ENCODE measurements at regions not wholly inside any gene's neighbourhood (a gene's known extent, or its start where the extent isn't known, plus 50 kb on each side); places are given as distances from the start of the nearest gene placed in this dataset.

GRCh38 chr17:79370126-79370525 is 240.7 kb downstream of the RBFOX3 start:
- H3K9me3 ChIP-seq (ENCODE audit: low read length): no peaks in the 10 kb centered on the region
- no peaks in the 10 kb centered on the region for H3K27me3 ChIP-seq (ENCODE audit: low read length)
- H3K79me2 ChIP-seq (ENCODE audit: low read length): no peaks in the 10 kb centered on the region

GRCh38 chr17:79369532-79369931 is 241.3 kb downstream of the RBFOX3 start:
- no peaks in the 10 kb centered on the region for H3K9me2 ChIP-seq (replicated peaks; ENCODE audit: insufficient read depth, low read length)
- H3K4me3 ChIP-seq (ENCODE audit: low read length): no peak overlapping the region
- no peak for DNase-seq
- H3K9ac ChIP-seq (ENCODE audit: low read length): no peak overlapping the region
- H3K79me2 ChIP-seq (ENCODE audit: low read length): no peaks in the 10 kb centered on the region
- no peaks in the 10 kb centered on the region for H4K20me1 ChIP-seq (ENCODE audit: insufficient read depth, low read depth, low read length)
- H3K27me3 ChIP-seq (ENCODE audit: low read length): no peaks in the 10 kb centered on the region
- no peaks in the 10 kb centered on the region for H3K36me3 ChIP-seq (ENCODE audit: insufficient read depth, low read length)
- H2AFZ ChIP-seq (ENCODE audit: low read length): no peak overlapping the region
- no peaks in the 10 kb centered on the region for H3K9me3 ChIP-seq (ENCODE audit: low read length)
- no peaks in the 10 kb centered on the region for H3K4me1 ChIP-seq (ENCODE audit: low read length)
- no peak overlapping the region for H3K4me2 ChIP-seq (ENCODE audit: low read depth, low read length, poor library complexity, severe bottlenecking)
- H3K27ac ChIP-seq (ENCODE audit: low read length): no peak overlapping the region

More at GRCh38 chr17:79370126-79370525, 240.7 kb downstream of the RBFOX3 start:
- Histone ChIP-seq H3K36me3 (ENCODE audit: insufficient read depth, low read length) (no peaks in the 10 kb centered on the region), H3K27ac (ENCODE audit: low read length) (no peak overlapping the region), H3K4me1 (ENCODE audit: low read length) (no peaks in the 10 kb centered on the region), H3K4me3 (ENCODE audit: low read length) (no peak overlapping the region), H2AFZ (ENCODE audit: low read length) (no peak overlapping the region), H3K9me2 (replicated peaks; ENCODE audit: insufficient read depth, low read length) (no peaks in the 10 kb centered on the region), H4K20me1 (ENCODE audit: insufficient read depth, low read depth, low read length) (no peaks in the 10 kb centered on the region), H3K4me2 (ENCODE audit: low read depth, low read length, poor library complexity, severe bottlenecking) (no peak overlapping the region), H3K9ac (ENCODE audit: low read length) (no peak overlapping the region)
- DNase-seq: no peak

- Histone ChIP-seq H3K4me3 (ENCODE audit: low read length) (no peak overlapping the region), H4K20me1 (ENCODE audit: insufficient read depth, low read depth, low read length) (no peaks in the 10 kb centered on the region), H3K9me2 (replicated peaks; ENCODE audit: insufficient read depth, low read length) (no peaks in the 10 kb centered on the region), H3K9me3 (ENCODE audit: low read length) (no peaks in the 10 kb centered on the region), H3K4me2 (ENCODE audit: low read depth, low read length, poor library complexity, severe bottlenecking) (no peak overlapping the region), H2AFZ (ENCODE audit: low read length) (no peak overlapping the region), H3K36me3 (ENCODE audit: insufficient read depth, low read length) (no peaks in the 10 kb centered on the region), H3K9ac (ENCODE audit: low read length) (no peak overlapping the region), H3K27me3 (ENCODE audit: low read length) (no peaks in the 10 kb centered on the region), H3K27ac (ENCODE audit: low read length) (no peak overlapping the region), H3K79me2 (ENCODE audit: low read length) (no peaks in the 10 kb centered on the region), H3K4me1 (ENCODE audit: low read length) (no peaks in the 10 kb centered on the region)
- DNase-seq: no peak
Measured at GRCh38 chr17:79369001-79369400, 241.8 kb downstream of the RBFOX3 start.

- DNase-seq: no peak
- Histone ChIP-seq H3K9ac (ENCODE audit: low read length) (no peak overlapping the region), H3K9me2 (replicated peaks; ENCODE audit: insufficient read depth, low read length) (no peaks in the 10 kb centered on the region), H3K27me3 (ENCODE audit: low read length) (no peaks in the 10 kb centered on the region), H3K4me1 (ENCODE audit: low read length) (no peaks in the 10 kb centered on the region), H3K9me3 (ENCODE audit: low read length) (no peaks in the 10 kb centered on the region), H2AFZ (ENCODE audit: low read length) (no peak overlapping the region), H3K4me3 (ENCODE audit: low read length) (no peak overlapping the region), H4K20me1 (ENCODE audit: insufficient read depth, low read depth, low read length) (no peaks in the 10 kb centered on the region), H3K79me2 (ENCODE audit: low read length) (no peaks in the 10 kb centered on the region), H3K4me2 (ENCODE audit: low read depth, low read length, poor library complexity, severe bottlenecking) (no peak overlapping the region), H3K36me3 (ENCODE audit: insufficient read depth, low read length) (no peaks in the 10 kb centered on the region), H3K27ac (ENCODE audit: low read length) (no peak overlapping the region)
Measured at GRCh38 chr17:79368521-79368920, 242.3 kb downstream of the RBFOX3 start.

- Histone ChIP-seq H3K9ac (ENCODE audit: low read length) (no peak overlapping the region), H2AFZ (ENCODE audit: low read length) (no peak overlapping the region), H3K4me2 (ENCODE audit: low read depth, low read length, poor library complexity, severe bottlenecking) (no peak overlapping the region), H3K4me1 (ENCODE audit: low read length) (no peaks in the 10 kb centered on the region), H3K27ac (ENCODE audit: low read length) (no peak overlapping the region), H3K9me3 (ENCODE audit: low read length) (no peaks in the 10 kb centered on the region), H3K9me2 (replicated peaks; ENCODE audit: insufficient read depth, low read length) (no peaks in the 10 kb centered on the region), H3K27me3 (ENCODE audit: low read length) (no peaks in the 10 kb centered on the region), H3K79me2 (ENCODE audit: low read length) (no peaks in the 10 kb centered on the region), H3K4me3 (ENCODE audit: low read length) (no peak overlapping the region), H4K20me1 (ENCODE audit: insufficient read depth, low read depth, low read length) (no peaks in the 10 kb centered on the region), H3K36me3 (ENCODE audit: insufficient read depth, low read length) (no peaks in the 10 kb centered on the region)
- no peak for DNase-seq
Measured at GRCh38 chr17:79366988-79367571, 243.8 kb downstream of the RBFOX3 start.

- Histone ChIP-seq H3K9me3 (ENCODE audit: low read length) (no peaks in the 10 kb centered on the region), H3K36me3 (ENCODE audit: insufficient read depth, low read length) (no peaks in the 10 kb centered on the region)
Measured at GRCh38 chr17:79365836-79366770, 244.7 kb downstream of the RBFOX3 start.

GRCh38 chr17:79365351-79365750 is 245.5 kb downstream of the RBFOX3 start:
- Histone ChIP-seq H3K9me2 (replicated peaks; ENCODE audit: insufficient read depth, low read length) (no peaks in the 10 kb centered on the region), H3K36me3 (ENCODE audit: insufficient read depth, low read length) (no peaks in the 10 kb centered on the region), H3K4me1 (ENCODE audit: low read length) (no peaks in the 10 kb centered on the region), H3K27ac (ENCODE audit: low read length) (no peak overlapping the region), H3K9me3 (ENCODE audit: low read length) (no peaks in the 10 kb centered on the region), H3K79me2 (ENCODE audit: low read length) (no peaks in the 10 kb centered on the region), H2AFZ (ENCODE audit: low read length) (no peak overlapping the region), H3K4me2 (ENCODE audit: low read depth, low read length, poor library complexity, severe bottlenecking) (no peak overlapping the region), H3K4me3 (ENCODE audit: low read length) (no peak overlapping the region), H4K20me1 (ENCODE audit: insufficient read depth, low read depth, low read length) (no peaks in the 10 kb centered on the region), H3K9ac (ENCODE audit: low read length) (no peak overlapping the region), H3K27me3 (ENCODE audit: low read length) (no peaks in the 10 kb centered on the region)
- DNase-seq: no peak

More at GRCh38 chr17:79365836-79366770, 244.7 kb downstream of the RBFOX3 start:
- Histone ChIP-seq H3K27ac (ENCODE audit: low read length) (no peak overlapping the region), H3K4me2 (ENCODE audit: low read depth, low read length, poor library complexity, severe bottlenecking) (no peak overlapping the region), H3K9me2 (replicated peaks; ENCODE audit: insufficient read depth, low read length) (no peaks in the 10 kb centered on the region), H3K9ac (ENCODE audit: low read length) (no peak overlapping the region), H3K4me1 (ENCODE audit: low read length) (no peaks in the 10 kb centered on the region), H2AFZ (ENCODE audit: low read length) (no peak overlapping the region), H3K27me3 (ENCODE audit: low read length) (no peaks in the 10 kb centered on the region), H3K79me2 (ENCODE audit: low read length) (no peaks in the 10 kb centered on the region), H3K4me3 (ENCODE audit: low read length) (no peak overlapping the region), H4K20me1 (ENCODE audit: insufficient read depth, low read depth, low read length) (no peaks in the 10 kb centered on the region)
- DNase-seq: no peak

- no peak for DNase-seq
Measured at GRCh38 chr17:79364315-79365094, 246.3 kb downstream of the RBFOX3 start.

More at GRCh38 chr17:79364315-79365094, 246.3 kb downstream of the RBFOX3 start:
- no peaks in the 10 kb centered on the region for H3K27me3 ChIP-seq (ENCODE audit: low read length)
- no peaks in the 10 kb centered on the region for H3K36me3 ChIP-seq (ENCODE audit: insufficient read depth, low read length)
- no peaks in the 10 kb centered on the region for H3K9me3 ChIP-seq (ENCODE audit: low read length)
- no peak overlapping the region for H3K27ac ChIP-seq (ENCODE audit: low read length)
- no peak overlapping the region for H2AFZ ChIP-seq (ENCODE audit: low read length)
- H3K4me1 ChIP-seq (ENCODE audit: low read length): no peaks in the 10 kb centered on the region
- H4K20me1 ChIP-seq (ENCODE audit: insufficient read depth, low read depth, low read length): no peaks in the 10 kb centered on the region
- no peak overlapping the region for H3K9ac ChIP-seq (ENCODE audit: low read length)
- no peak overlapping the region for H3K4me3 ChIP-seq (ENCODE audit: low read length)
- H3K9me2 ChIP-seq (replicated peaks; ENCODE audit: insufficient read depth, low read length): no peaks in the 10 kb centered on the region
- no peaks in the 10 kb centered on the region for H3K79me2 ChIP-seq (ENCODE audit: low read length)
- H3K4me2 ChIP-seq (ENCODE audit: low read depth, low read length, poor library complexity, severe bottlenecking): no peak overlapping the region
